Tibial nerve (tissue), 4 donors: ENCODE measurements at regions not wholly inside any gene's neighbourhood (a gene's known extent, or its start where the extent isn't known, plus 50 kb on each side); places are given as distances from the start of the nearest gene placed in this dataset.

ENCODE experiments used
- EP300 ChIP-seq, 2 donors: sonication (generic); formaldehyde crosslinking; IDR thresholded peaks; one replicate each; pipeline ENCODE4 v1.6.1; 2017; ENCODE audit warnings: antibody characterized with exemption in 2 of 2, mild to moderate bottlenecking in 1 of 2
- POLR2A ChIP-seq, 2 donors: fragments of 450-650 bp; IDR thresholded peaks; one replicate each; pipeline ENCODE4 v1.6.1; 2017; ENCODE audit warnings: antibody characterized with exemption in 2 of 2, mild to moderate bottlenecking in 2 of 2, moderate library complexity in 2 of 2
- TF ChIP-seq, protein P1 (sequence below), 5 experiments: fragments of 200-600 bp in 3 of 5; fragments of 450-650 bp in 2 of 5; sonication (generic) in 3 of 5; IDR thresholded peaks; one replicate each; pipeline ENCODE4 v1.5.1; 2016 to 2019; ENCODE audit warnings: antibody characterized with exemption in 5 of 5, mild to moderate bottlenecking in 3 of 5, moderate library complexity in 2 of 5

DNA sequence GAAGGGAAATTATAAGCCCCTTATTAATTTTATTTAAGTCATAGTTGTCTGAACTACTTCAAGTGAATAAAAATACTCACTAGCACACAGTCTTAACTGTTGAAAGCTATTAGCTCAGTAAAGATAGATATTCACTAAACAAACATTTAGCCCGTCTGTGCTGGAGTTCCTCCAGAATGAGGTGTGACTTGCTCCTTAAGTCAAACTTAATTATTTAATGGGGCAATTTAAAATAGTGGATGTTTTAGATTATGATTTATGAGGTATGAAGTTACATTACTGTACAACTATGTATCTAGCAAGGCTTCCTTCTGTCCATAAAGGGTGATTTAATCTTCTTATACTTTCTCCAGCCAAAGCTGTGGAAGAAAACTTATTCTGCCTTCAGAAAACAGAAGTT lies 414.0 kb upstream of the FLRT2 start:
- TF ChIP-seq POLR2A (IDR thresholded peaks at IDR 0.05) (no peak), EP300 (IDR thresholded peaks at IDR 0.05) (no peak)
- TF ChIP-seq, protein P1, sequence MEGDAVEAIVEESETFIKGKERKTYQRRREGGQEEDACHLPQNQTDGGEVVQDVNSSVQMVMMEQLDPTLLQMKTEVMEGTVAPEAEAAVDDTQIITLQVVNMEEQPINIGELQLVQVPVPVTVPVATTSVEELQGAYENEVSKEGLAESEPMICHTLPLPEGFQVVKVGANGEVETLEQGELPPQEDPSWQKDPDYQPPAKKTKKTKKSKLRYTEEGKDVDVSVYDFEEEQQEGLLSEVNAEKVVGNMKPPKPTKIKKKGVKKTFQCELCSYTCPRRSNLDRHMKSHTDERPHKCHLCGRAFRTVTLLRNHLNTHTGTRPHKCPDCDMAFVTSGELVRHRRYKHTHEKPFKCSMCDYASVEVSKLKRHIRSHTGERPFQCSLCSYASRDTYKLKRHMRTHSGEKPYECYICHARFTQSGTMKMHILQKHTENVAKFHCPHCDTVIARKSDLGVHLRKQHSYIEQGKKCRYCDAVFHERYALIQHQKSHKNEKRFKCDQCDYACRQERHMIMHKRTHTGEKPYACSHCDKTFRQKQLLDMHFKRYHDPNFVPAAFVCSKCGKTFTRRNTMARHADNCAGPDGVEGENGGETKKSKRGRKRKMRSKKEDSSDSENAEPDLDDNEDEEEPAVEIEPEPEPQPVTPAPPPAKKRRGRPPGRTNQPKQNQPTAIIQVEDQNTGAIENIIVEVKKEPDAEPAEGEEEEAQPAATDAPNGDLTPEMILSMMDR (IDR thresholded peaks at IDR 0.05) = no peak
